ENCODE measurements at regions not wholly inside any gene's neighbourhood (a gene's known extent, or its start where the extent isn't known, plus 50 kb on each side); places are given as distances from the start of the nearest gene placed in this dataset.

- TF ChIP-seq CTCF (IDR thresholded peaks at IDR 0.05; ENCODE audit: low read length) (no peak), EZH2 (optimal IDR thresholded peaks at IDR 0.05; ENCODE audit: low read depth, low read length) (no peak)
These were observed 131.0 kb upstream of the ITGA1 start for GRCh38 chr5:52656569-52657246.
